HCT116 (cell line): ENCODE measurements at regions not wholly inside any gene's neighbourhood (a gene's known extent, or its start where the extent isn't known, plus 50 kb on each side); places are given as distances from the start of the nearest gene placed in this dataset.

Experiments used
- EZH2 ChIP-seq: fragments of 200-600 bp; sonication (generic); IDR thresholded peaks from 2 replicates; pipeline ENCODE4 v1.6.1; 2017; ENCODE audit warnings: antibody characterized with exemption, mixed run types
- POLR2A ChIP-seq: IDR thresholded peaks from 2 replicates; pipeline ENCODE4 v1.7.0; 2011; ENCODE audit warnings: borderline replicate concordance; ENCODE audit not compliant: insufficient read depth, insufficient read length; ENCODE audit errors: extremely low read depth
- YY1 ChIP-seq: IDR thresholded peaks from 2 replicates; pipeline ENCODE4 v1.6.1; 2011; ENCODE audit warnings: low read length, low read depth, moderate library complexity, mild to moderate bottlenecking; ENCODE audit not compliant: insufficient replicate concordance; ENCODE audit errors: extremely low read depth
- TF ChIP-seq, protein P1 (sequence below), 3 experiments: fragments of 200-600 bp in 1 of 3; sonication (generic) in 1 of 3; IDR thresholded peaks in 2 of 3; conservative IDR thresholded peaks in 1 of 3; 2 replicates each; pipeline ENCODE4 v1.5.1; 2012 to 2017; ENCODE audit warnings: low read depth in 2 of 3, low read length in 2 of 3, antibody characterized with exemption in 1 of 3, borderline replicate concordance in 1 of 3, control low read depth in 1 of 3, mild to moderate bottlenecking in 1 of 3, mixed read lengths in 1 of 3, mixed run types in 1 of 3, moderate library complexity in 1 of 3; ENCODE audit not compliant: insufficient read depth in 1 of 3

DNA sequence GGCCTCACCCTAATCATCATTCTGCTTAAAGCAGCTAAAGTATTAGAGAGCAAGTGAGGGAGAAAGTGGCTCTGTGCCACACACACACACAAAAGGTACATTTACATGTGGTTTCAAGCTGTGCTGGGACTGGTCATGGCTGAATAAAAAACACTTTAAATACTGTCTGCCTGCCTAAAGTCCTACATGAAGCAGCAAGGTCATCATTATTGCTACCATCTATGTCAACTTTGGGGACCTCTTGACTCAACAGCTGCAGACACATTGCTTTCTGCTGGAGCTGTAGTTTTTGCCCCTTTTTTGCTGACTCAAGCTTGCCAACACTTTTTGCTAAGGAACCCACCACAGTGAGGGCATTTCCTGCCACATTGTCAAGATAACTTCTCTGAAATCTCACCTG, 1237.9 kb downstream of the ROBO2 start:
- TF ChIP-seq YY1 (no peak), POLR2A (no peak), EZH2 (no peak)
- TF ChIP-seq, protein P1, sequence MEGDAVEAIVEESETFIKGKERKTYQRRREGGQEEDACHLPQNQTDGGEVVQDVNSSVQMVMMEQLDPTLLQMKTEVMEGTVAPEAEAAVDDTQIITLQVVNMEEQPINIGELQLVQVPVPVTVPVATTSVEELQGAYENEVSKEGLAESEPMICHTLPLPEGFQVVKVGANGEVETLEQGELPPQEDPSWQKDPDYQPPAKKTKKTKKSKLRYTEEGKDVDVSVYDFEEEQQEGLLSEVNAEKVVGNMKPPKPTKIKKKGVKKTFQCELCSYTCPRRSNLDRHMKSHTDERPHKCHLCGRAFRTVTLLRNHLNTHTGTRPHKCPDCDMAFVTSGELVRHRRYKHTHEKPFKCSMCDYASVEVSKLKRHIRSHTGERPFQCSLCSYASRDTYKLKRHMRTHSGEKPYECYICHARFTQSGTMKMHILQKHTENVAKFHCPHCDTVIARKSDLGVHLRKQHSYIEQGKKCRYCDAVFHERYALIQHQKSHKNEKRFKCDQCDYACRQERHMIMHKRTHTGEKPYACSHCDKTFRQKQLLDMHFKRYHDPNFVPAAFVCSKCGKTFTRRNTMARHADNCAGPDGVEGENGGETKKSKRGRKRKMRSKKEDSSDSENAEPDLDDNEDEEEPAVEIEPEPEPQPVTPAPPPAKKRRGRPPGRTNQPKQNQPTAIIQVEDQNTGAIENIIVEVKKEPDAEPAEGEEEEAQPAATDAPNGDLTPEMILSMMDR (IDR thresholded peaks at IDR 0.05 in 2 of 3, conservative IDR thresholded peaks at IDR 0.05 in 1 of 3; ENCODE audit: borderline replicate concordance in 1 of 3, insufficient read depth in 1 of 3, low read depth in 2 of 3, low read length in 2 of 3), result no peak
